Mucosa of descending colon (tissue), 3 donors: ENCODE measurements at regions not wholly inside any gene's neighbourhood (a gene's known extent, or its start where the extent isn't known, plus 50 kb on each side); places are given as distances from the start of the nearest gene placed in this dataset.

ENCODE experiments used
- ATAC-seq: fragments of 200-7000 bp; cut with Tn5 transposase; one replicate; pipeline ENCODE4 v1.9.1; 2020; ENCODE audit warnings: mild to moderate bottlenecking, moderate library complexity
- DNase-seq, 3 donors: peaks; one replicate each; pipeline ENCODE4 v3.0.0-alpha.2; 2020
- H3K36me3 ChIP-seq: fragments of 200-600 bp; one replicate; pipeline ENCODE4 v1.8.0; 2021; ENCODE audit warnings: low read depth, mild to moderate bottlenecking
- H3K4me1 ChIP-seq: fragments of 200-600 bp; one replicate; pipeline ENCODE4 v1.8.0; 2021; ENCODE audit warnings: low read depth, mild to moderate bottlenecking
- H3K4me3 ChIP-seq: fragments of 200-600 bp; one replicate; pipeline ENCODE4 v1.8.0; 2021; ENCODE audit warnings: mild to moderate bottlenecking
- H3K9me3 ChIP-seq: fragments of 200-600 bp; one replicate; pipeline ENCODE4 v1.8.0; 2021; ENCODE audit warnings: mild to moderate bottlenecking
- CTCF ChIP-seq: fragments of 200-600 bp; IDR thresholded peaks from one replicate; pipeline ENCODE4 v1.8.0; 2022; ENCODE audit warnings: antibody characterized with exemption, mild to moderate bottlenecking
- intact Hi-C, 2 donors: fragments of 100-400 bp; cut with DNase I in 1 of 2; cut with micrococcal nuclease in 1 of 2; formaldehyde crosslinking; loops; one replicate each; pipeline versions ENCODE4 v1.11.0 to v1.11.1; 2022; cut with DNase I, micrococcal nuclease
- donor health status: DM: no; HTN: no; CAD: no; lungs with moderate emphysema.
- donor health status: DM: no; HTN: no; CAD: no.
- donor health status: DM: no; HTN: yes; CAD: no.

- no peaks in the 10 kb centered on the region for H3K9me3 ChIP-seq
- no peaks in the 10 kb centered on the region for H3K36me3 ChIP-seq
- H3K4me1 ChIP-seq, result no peaks in the 10 kb centered on the region
- TF ChIP-seq CTCF, result no peak
- DNase-seq (peak; percentile 72 to 83 (median 73)), ATAC-seq (peak; percentile 95)
- no peak overlapping the region for H3K4me3 ChIP-seq
- intact Hi-C loops, result no loop called here
Measured at GRCh38 chr6:14984519-14984853, 261.4 kb upstream of the JARID2 start.

GRCh38 chr6:14985366-14985765 is 260.5 kb upstream of the JARID2 start:
- no peak for TF ChIP-seq CTCF
- H3K4me3 ChIP-seq, result no peak overlapping the region
- intact Hi-C loops, result no loop called here
- ATAC-seq, result no peak
- no peaks in the 10 kb centered on the region for H3K4me1 ChIP-seq
- H3K36me3 ChIP-seq, result no peaks in the 10 kb centered on the region
- no peak for DNase-seq
- no peaks in the 10 kb centered on the region for H3K9me3 ChIP-seq

GRCh38 chr6:14986370-14986769 is 259.5 kb upstream of the JARID2 start:
- Histone ChIP-seq H3K36me3 (no peaks in the 10 kb centered on the region), H3K4me3 (no peak overlapping the region), H3K4me1 (no peaks in the 10 kb centered on the region), H3K9me3 (no peaks in the 10 kb centered on the region)
- peak; percentile 37 for ATAC-seq
- no peak for TF ChIP-seq CTCF
- intact Hi-C loops, result no loop called here
- peak in 2 of 3 donors; percentile 35 to 60 for DNase-seq

- Histone ChIP-seq H3K4me1 (no peaks in the 10 kb centered on the region), H3K9me3 (no peaks in the 10 kb centered on the region), H3K4me3 (no peak overlapping the region), H3K36me3 (no peaks in the 10 kb centered on the region)
- TF ChIP-seq CTCF, result no peak
- intact Hi-C loops, result no loop called here
- DNase-seq, result no peak
- no peak for ATAC-seq
Measured at GRCh38 chr6:14987490-14987889, 258.4 kb upstream of the JARID2 start.

GRCh38 chr6:14992382-14992781 is 253.5 kb upstream of the JARID2 start:
- ATAC-seq (no peak), DNase-seq (no peak)
- no peak for TF ChIP-seq CTCF
- no peaks in the 10 kb centered on the region for H3K9me3 ChIP-seq
- H3K4me3 ChIP-seq, result no peak overlapping the region
- intact Hi-C loops, result no loop called here
- H3K36me3 ChIP-seq, result no peaks in the 10 kb centered on the region
- no peaks in the 10 kb centered on the region for H3K4me1 ChIP-seq

GRCh38 chr6:14995208-14995607 is 250.7 kb upstream of the JARID2 start:
- DNase-seq, result no peak
- no peaks in the 10 kb centered on the region for H3K9me3 ChIP-seq
- TF ChIP-seq CTCF, result no peak
- H3K4me1 ChIP-seq, result no peaks in the 10 kb centered on the region
- no peak for ATAC-seq
- intact Hi-C loops, result no loop called here
- H3K36me3 ChIP-seq, result no peaks in the 10 kb centered on the region
- no peak overlapping the region for H3K4me3 ChIP-seq
